Adrenal gland (tissue), 9 donors: ENCODE measurements at regions not wholly inside any gene's neighbourhood (a gene's known extent, or its start where the extent isn't known, plus 50 kb on each side); places are given as distances from the start of the nearest gene placed in this dataset.

Source experiments
- DNase-seq, 7 donors: peaks; one replicate each; pipeline ENCODE4 v3.0.0-alpha.2; 2019 to 2020
- H3K27ac ChIP-seq, 5 donors: fragments of 200-600 bp; sonication (generic) in 4 of 5; 1 replicate in 3 of 5; 2 replicates in 2 of 5; pipeline versions ENCODE4 v1.5.1 to v1.8.0; 2016 to 2020; ENCODE audit warnings: mild to moderate bottlenecking in 1 of 5
- H3K27me3 ChIP-seq: fragments of 200-600 bp; 2 replicates; pipeline ENCODE4 v1.8.0; 2021
- H3K36me3 ChIP-seq, 2 donors: fragments of 200-600 bp; replicated peaks in 1 of 2; 1 replicate in 1 of 2; 2 replicates in 1 of 2; pipeline versions ENCODE4 v1.5.1 to v1.8.0; 2018 to 2022
- H3K4me1 ChIP-seq, 2 donors: fragments of 200-600 bp; replicated peaks in 1 of 2; 1 replicate in 1 of 2; 2 replicates in 1 of 2; pipeline versions ENCODE4 v1.5.1 to v1.8.0; 2018 to 2021
- H3K4me3 ChIP-seq, 4 donors: fragments of 200-600 bp; sonication (generic) in 3 of 4; one replicate each; pipeline ENCODE4 v1.5.1; 2016 to 2018
- H3K9me3 ChIP-seq, 3 donors: fragments of 200-600 bp; sonication (generic) in 1 of 3; replicated peaks in 1 of 3; 1 replicate in 2 of 3; 2 replicates in 1 of 3; pipeline versions ENCODE4 v1.5.1 to v1.8.0; 2016 to 2021
- CTCF ChIP-seq, 6 experiments: fragments of 450-650 bp in 4 of 6; fragments of 200-600 bp in 2 of 6; sonication (generic) in 1 of 6; IDR thresholded peaks; 1 replicate in 5 of 6; 2 replicates in 1 of 6; pipeline versions ENCODE4 v1.5.1 to v1.8.0; 2016 to 2021; ENCODE audit warnings: antibody characterized with exemption in 6 of 6, mild to moderate bottlenecking in 2 of 6, moderate library complexity in 1 of 6
- POLR2A ChIP-seq, 2 donors: fragments of 450-650 bp; IDR thresholded peaks; one replicate each; pipeline ENCODE4 v1.6.1; 2017; ENCODE audit warnings: antibody characterized with exemption in 2 of 2, mild to moderate bottlenecking in 2 of 2, moderate library complexity in 1 of 2
- WGBS, 4 donors: extraction: QIAGEN DNeasy Blood & Tissue Kit in 2 of 4; methylation state at CpG; one replicate each; pipeline versions ENCODE4 v1.1.5 to v1.1.7; 2013 to 2017; 5-methylcytosine and 5-hydroxymethylcytosine counted together
- intact Hi-C, 2 donors: fragments of 100-400 bp; cut with DNase I; formaldehyde crosslinking; loops; one replicate each; pipeline versions ENCODE4 v1.14.1 to v1.15.0; 2022 to 2023
- donor health status: healthy with polysubstance abuse.
- donor health status: Bipolar disorder and iron deficiency.
- donor health status: DM: yes; HTN: yes; CAD: no.
- donor health status: DM: no; HTN: no; CAD: no.
- donor health status: DM: no; HTN: no; CAD: no.

- Histone ChIP-seq H3K27me3 (no peaks in the 10 kb centered on the region), H3K27ac (no peak overlapping the region), H3K4me3 (no peak overlapping the region), H3K36me3 (no peaks in the 10 kb centered on the region), H3K4me1 (no peaks in the 10 kb centered on the region), H3K9me3 (no peaks in the 10 kb centered on the region)
- TF ChIP-seq POLR2A (IDR thresholded peaks at IDR 0.05) (no peak), CTCF (IDR thresholded peaks at IDR 0.05) (no peak)
- intact Hi-C loops, result no loop called here
- DNase-seq, result no peak
- 54 to 67% (median 63%) methylated on average over 3 of the region's 3 CpGs for WGBS, 4 donors
Observed at GRCh38 chr22:34592123-34592740, 473.7 kb upstream of the ISX start.

GRCh38 chr22:34599567-34599966, 466.4 kb upstream of the ISX start:
- no peaks in the 10 kb centered on the region for H3K36me3 ChIP-seq
- DNase-seq, result no peak
- no peaks in the 10 kb centered on the region for H3K4me1 ChIP-seq
- no peaks in the 10 kb centered on the region for H3K9me3 ChIP-seq
- H3K27me3 ChIP-seq, result no peaks in the 10 kb centered on the region
- H3K4me3 ChIP-seq, result no peak overlapping the region
- TF ChIP-seq POLR2A (IDR thresholded peaks at IDR 0.05) (no peak), CTCF (IDR thresholded peaks at IDR 0.05) (no peak)
- no peak overlapping the region for H3K27ac ChIP-seq
- 68 to 100% (median 90%) methylated on average over 1 of the region's 1 CpG for WGBS, 4 donors
- intact Hi-C loops, result no loop called here

- Histone ChIP-seq H3K4me3 (no peak overlapping the region), H3K9me3 (no peaks in the 10 kb centered on the region), H3K4me1 (no peaks in the 10 kb centered on the region), H3K27me3 (no peaks in the 10 kb centered on the region), H3K36me3 (no peaks in the 10 kb centered on the region), H3K27ac (no peak overlapping the region)
- no peak for DNase-seq
- 55 to 62% (median 58%) methylated on average over 3 of the region's 3 CpGs for WGBS, 4 donors
- intact Hi-C loops, result no loop called here
- TF ChIP-seq POLR2A (IDR thresholded peaks at IDR 0.05) (no peak), CTCF (IDR thresholded peaks at IDR 0.05) (no peak)
Observed at GRCh38 chr22:34604312-34604711, 461.6 kb upstream of the ISX start.

GRCh38 chr22:34608106-34608505, 457.9 kb upstream of the ISX start:
- intact Hi-C loops, result no loop called here
- Histone ChIP-seq H3K27me3 (no peaks in the 10 kb centered on the region), H3K36me3 (no peaks in the 10 kb centered on the region), H3K9me3 (no peaks in the 10 kb centered on the region), H3K4me1 (no peaks in the 10 kb centered on the region), H3K27ac (no peak overlapping the region), H3K4me3 (no peak overlapping the region)
- WGBS, 4 donors, result 77 to 83% (median 79%) methylated on average over 5 of the region's 5 CpGs
- no peak for DNase-seq
- TF ChIP-seq CTCF (IDR thresholded peaks at IDR 0.05) (no peak), POLR2A (IDR thresholded peaks at IDR 0.05) (no peak)
